ENCODE measurements at regions not wholly inside any gene's neighbourhood (a gene's known extent, or its start where the extent isn't known, plus 50 kb on each side); places are given as distances from the start of the nearest gene placed in this dataset.

- TF ChIP-seq ZNF274 (IDR thresholded peaks at IDR 0.05; ENCODE audit: low read depth, low read length) (no peak), CTCF (IDR thresholded peaks at IDR 0.05 in 2 of 3, conservative IDR thresholded peaks at IDR 0.05 in 1 of 3; ENCODE audit: borderline replicate concordance in 1 of 3, insufficient read depth in 1 of 3, low read depth in 2 of 3, low read length in 2 of 3) (no peak), POLR2A (IDR thresholded peaks at IDR 0.05; ENCODE audit: borderline replicate concordance, extremely low read depth, insufficient read depth, insufficient read length) (no peak)
Observed at GRCh38 chr2:150182566-150183235, 304.8 kb downstream of the RND3 start.
